ENCODE measurements at regions not wholly inside any gene's neighbourhood (a gene's known extent, or its start where the extent isn't known, plus 50 kb on each side); places are given as distances from the start of the nearest gene placed in this dataset.

DNA sequence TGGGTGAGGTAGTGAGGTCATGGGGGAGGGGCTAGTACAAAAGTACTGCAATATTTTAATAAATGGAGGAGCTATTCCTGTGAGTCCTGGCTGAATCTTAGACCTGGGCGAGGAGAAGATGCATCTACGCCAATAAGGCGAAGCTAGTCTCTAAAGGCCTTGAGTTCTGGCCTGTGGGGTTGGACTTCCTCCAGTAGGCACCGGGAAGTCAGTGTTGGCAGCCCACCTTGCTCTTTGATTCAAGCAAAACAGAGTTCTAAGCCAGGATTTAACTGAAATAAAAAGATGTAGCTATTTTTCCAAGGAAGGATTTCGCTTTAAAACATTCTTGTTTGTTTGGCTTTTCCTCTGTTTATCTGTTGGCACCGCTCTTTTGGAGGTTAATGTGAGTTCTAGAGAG lies 244.6 kb downstream of the KIF4B start:
- TF ChIP-seq, protein P1, sequence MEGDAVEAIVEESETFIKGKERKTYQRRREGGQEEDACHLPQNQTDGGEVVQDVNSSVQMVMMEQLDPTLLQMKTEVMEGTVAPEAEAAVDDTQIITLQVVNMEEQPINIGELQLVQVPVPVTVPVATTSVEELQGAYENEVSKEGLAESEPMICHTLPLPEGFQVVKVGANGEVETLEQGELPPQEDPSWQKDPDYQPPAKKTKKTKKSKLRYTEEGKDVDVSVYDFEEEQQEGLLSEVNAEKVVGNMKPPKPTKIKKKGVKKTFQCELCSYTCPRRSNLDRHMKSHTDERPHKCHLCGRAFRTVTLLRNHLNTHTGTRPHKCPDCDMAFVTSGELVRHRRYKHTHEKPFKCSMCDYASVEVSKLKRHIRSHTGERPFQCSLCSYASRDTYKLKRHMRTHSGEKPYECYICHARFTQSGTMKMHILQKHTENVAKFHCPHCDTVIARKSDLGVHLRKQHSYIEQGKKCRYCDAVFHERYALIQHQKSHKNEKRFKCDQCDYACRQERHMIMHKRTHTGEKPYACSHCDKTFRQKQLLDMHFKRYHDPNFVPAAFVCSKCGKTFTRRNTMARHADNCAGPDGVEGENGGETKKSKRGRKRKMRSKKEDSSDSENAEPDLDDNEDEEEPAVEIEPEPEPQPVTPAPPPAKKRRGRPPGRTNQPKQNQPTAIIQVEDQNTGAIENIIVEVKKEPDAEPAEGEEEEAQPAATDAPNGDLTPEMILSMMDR (IDR thresholded peaks at IDR 0.05; ENCODE audit: low read depth, low read length, missing input control), result no peak
- TF ChIP-seq, protein P2, sequence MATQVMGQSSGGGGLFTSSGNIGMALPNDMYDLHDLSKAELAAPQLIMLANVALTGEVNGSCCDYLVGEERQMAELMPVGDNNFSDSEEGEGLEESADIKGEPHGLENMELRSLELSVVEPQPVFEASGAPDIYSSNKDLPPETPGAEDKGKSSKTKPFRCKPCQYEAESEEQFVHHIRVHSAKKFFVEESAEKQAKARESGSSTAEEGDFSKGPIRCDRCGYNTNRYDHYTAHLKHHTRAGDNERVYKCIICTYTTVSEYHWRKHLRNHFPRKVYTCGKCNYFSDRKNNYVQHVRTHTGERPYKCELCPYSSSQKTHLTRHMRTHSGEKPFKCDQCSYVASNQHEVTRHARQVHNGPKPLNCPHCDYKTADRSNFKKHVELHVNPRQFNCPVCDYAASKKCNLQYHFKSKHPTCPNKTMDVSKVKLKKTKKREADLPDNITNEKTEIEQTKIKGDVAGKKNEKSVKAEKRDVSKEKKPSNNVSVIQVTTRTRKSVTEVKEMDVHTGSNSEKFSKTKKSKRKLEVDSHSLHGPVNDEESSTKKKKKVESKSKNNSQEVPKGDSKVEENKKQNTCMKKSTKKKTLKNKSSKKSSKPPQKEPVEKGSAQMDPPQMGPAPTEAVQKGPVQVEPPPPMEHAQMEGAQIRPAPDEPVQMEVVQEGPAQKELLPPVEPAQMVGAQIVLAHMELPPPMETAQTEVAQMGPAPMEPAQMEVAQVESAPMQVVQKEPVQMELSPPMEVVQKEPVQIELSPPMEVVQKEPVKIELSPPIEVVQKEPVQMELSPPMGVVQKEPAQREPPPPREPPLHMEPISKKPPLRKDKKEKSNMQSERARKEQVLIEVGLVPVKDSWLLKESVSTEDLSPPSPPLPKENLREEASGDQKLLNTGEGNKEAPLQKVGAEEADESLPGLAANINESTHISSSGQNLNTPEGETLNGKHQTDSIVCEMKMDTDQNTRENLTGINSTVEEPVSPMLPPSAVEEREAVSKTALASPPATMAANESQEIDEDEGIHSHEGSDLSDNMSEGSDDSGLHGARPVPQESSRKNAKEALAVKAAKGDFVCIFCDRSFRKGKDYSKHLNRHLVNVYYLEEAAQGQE (IDR thresholded peaks at IDR 0.05), result no peak
- TF ChIP-seq RAD21 (IDR thresholded peaks at IDR 0.05), result no peak
- TF ChIP-seq YY1 (IDR thresholded peaks at IDR 0.05), result no peak
- TF ChIP-seq SP1 (IDR thresholded peaks at IDR 0.05), result no peak

Data from liver (tissue), 3 donors.